ENCODE measurements at regions not wholly inside any gene's neighbourhood (a gene's known extent, or its start where the extent isn't known, plus 50 kb on each side); places are given as distances from the start of the nearest gene placed in this dataset.
A peak's percentile ranks its signal among the peaks of the same experiment; 100 is the strongest.

DNA sequence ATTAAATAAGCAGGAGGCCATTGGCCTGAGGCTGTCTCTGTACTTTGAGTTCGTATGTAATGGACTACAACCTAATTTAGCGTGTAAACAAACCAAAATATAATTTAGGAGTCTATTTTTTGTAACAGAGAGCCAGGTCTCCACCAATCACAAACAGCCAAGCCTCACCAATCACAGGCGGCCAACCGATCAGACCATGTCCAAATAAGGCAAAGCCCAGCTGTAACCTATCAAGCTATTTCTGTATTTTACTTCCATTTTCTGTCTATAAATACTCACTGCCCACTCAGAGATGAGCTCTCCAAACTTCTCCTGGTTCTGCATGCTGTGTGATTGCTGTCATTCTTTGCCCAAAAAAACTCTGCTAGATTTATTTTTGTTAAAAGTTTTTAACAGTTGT is 322.7 kb downstream of the NPIPA8 start:
- ATAC-seq (no peak), DNase-seq (no peak)
- intact Hi-C loops (cut with DNase I, micrococcal nuclease), result no loop called here

DNA sequence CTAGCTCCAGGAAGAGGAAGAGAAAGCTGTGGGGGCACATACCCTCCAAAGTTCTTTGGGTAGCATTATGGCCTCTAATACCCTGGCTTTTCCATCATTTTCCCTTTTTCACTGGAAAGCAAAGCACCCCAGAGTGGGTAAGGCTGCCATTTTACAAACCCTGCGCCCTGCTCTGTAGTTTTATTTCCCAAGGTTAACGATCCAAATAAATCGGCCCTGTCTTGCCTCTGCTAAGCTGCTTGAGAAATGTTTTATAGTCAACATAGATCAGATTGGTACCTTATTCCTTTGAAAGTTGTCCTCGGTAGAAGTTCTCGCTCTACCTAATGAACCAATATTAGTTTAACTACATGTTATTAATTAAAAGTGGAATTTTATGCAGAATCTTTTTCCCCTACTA is 328.2 kb downstream of the NPIPA8 start:
- intact Hi-C loops (cut with DNase I, micrococcal nuclease), result no loop called here
- ATAC-seq (no peak), DNase-seq (no peak)

DNA sequence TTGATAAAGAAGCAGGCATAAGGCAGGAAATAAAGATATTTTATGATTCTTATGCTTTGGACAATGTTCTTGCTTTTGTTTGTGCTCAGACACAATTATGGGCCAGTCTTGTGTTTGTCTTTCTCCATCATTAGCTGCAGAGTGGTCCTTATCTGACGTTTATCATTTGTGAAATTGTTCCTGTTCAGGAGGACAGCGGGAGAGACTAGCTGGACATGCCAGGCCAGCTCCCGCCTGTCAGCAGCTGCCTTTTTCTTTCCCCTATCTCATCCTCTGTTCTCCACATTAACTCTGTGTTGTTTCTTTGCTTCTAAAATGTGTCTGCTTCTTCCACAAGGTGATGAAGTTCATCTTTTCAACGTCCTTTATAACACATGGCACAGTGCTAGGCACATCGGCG is 333.5 kb downstream of the NPIPA8 start:
- no peak for DNase-seq
- no peak for ATAC-seq
- intact Hi-C loops (cut with DNase I, micrococcal nuclease), result no loop called here

DNA sequence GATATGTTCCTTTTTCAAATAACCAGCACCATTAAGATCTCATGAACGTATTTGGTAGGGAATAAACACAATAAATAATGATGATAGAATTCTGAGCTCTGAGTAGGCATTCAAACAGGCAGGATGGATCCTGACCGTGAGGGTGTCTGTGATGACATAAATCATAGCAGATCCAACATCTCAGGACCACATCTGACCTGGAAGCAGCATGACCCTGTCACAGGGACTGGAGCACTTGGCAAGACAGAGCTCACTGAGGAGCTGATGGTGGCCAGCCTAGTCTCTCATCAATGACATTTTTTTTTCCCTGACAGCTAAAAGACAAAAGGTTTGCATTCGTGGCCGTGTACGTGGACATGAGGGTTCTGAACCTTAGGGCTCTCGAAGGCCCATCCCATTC is 337.5 kb downstream of the NPIPA8 start:
- intact Hi-C loops (cut with DNase I, micrococcal nuclease), result no loop called here
- DNase-seq, result no peak
- ATAC-seq, result no peak

DNA sequence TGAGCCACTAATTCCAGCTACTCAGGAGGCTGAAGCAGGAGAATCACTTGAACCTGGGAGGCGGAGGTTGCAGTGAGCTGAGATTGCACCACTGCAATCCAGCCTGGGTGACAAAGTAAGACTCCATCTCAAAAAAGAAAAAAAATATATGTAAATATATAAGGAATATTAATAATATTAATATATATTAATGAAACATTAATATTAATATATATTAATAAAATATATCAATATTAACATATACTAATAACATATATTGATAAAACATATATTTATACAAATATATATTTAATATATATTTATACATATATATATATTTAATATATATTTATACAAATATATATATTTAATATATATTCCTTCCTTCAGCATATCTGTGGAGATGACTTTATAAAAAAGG is 338.0 kb downstream of the NPIPA8 start:
- no peak for ATAC-seq
- intact Hi-C loops (cut with DNase I, micrococcal nuclease), result no loop called here
- DNase-seq, result no peak

DNA sequence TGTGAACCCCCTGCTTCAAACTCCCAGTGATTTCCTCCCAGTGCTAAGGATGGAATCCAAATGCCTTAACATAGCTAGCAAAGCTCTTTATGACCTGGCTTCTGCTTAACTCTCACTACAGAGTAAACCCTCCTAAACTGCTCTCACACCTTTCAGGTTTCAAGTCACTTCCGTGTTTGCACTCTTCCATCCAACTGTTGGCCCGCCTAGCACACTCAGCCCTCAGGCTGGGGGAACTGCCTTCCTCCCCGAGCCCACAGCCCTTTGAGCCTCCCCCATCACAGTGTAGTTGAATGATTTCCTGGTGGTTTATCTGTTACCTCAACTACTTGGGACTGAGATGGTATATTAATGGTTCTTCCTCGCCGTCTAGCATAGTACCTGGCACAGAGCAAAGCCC is 342.5 kb downstream of the NPIPA8 start:
- DNase-seq, result no peak
- ATAC-seq, result peak; percentile 65
- intact Hi-C loops (cut with DNase I, micrococcal nuclease), result no loop called here

DNA sequence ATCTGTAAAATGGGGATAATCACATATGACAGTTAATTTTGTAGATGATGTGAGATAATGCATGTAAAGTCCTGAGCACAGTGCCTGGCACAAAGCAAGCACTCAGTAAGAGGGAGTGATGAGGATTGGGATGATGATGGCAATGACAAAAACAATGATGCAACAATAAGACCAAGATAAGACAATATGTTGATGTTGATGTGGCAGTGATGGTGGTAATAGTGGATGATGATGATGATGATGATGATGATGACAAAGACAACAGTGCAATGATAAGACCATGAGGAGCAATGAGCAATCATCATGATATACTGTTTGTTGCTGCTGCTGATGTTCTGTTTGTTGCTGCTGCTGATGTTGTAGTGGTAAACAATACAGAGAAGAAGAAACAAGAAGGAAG is 344.1 kb downstream of the NPIPA8 start:
- intact Hi-C loops (cut with DNase I, micrococcal nuclease), result no loop called here
- no peak for DNase-seq
- ATAC-seq, result no peak

DNA sequence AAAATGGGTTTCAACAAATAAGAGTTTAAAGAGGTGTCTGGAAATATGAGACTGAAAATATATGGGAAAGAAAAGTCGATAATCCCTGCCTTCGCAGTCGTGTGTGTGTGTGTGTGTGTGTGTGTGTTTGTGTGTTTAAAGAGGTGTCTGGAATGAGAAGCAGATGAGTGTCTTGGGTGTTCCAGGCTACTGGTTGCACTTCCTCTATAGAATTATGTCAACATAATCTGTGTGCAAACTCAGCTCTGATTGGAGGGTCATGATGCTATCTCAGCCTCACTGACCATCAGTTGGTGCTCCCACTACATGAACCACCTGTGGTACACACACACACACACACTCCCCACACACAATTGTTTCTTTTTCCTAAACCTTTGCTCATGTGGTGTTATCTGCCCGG is 347.3 kb downstream of the NPIPA8 start:
- intact Hi-C loops (cut with DNase I, micrococcal nuclease), result no loop called here
- ATAC-seq, result no peak

DNA sequence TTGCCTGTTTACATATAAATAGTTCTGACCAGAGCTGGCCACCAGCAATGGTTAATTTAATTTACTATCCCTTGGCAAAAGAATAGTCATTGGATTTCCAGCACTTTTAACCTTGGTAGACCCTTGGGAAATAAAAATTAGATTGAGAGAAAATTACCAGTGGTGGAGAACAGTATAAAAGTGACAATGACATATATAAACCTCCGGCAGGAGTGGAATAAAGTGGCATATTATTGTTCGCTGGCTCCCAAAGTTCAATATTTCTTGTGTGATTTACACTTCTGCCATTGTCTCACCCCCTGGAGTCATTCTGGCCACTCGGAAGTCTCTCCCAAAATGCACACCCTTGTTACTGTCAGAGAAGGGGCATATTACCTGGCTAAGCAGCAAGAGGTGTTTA is 347.7 kb downstream of the NPIPA8 start:
- intact Hi-C loops (cut with DNase I, micrococcal nuclease), result no loop called here
- no peak for ATAC-seq
- no peak for DNase-seq

More for the DNA sequence above, 347.3 kb downstream of the NPIPA8 start:
- no peak for DNase-seq

DNA sequence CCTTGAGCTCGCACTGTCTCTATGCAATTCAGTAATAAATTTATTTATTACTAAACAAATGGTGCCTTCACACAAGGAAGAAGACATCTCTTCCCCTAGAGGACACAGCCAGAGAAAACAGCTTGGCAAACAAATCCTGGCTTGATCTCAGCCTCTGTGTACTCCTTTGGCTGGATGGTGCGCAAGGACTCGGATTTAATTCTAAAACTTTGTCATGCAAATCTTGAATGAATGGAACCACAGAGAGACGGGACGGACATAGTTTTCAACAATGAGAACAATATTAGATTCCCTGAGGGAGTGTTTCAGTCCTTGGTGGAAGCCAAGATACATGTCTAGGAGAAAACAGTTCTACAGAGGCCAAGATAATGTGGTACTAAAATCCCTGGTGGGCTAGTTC is 349.5 kb downstream of the NPIPA8 start:
- intact Hi-C loops (cut with DNase I, micrococcal nuclease), result no loop called here

DNA sequence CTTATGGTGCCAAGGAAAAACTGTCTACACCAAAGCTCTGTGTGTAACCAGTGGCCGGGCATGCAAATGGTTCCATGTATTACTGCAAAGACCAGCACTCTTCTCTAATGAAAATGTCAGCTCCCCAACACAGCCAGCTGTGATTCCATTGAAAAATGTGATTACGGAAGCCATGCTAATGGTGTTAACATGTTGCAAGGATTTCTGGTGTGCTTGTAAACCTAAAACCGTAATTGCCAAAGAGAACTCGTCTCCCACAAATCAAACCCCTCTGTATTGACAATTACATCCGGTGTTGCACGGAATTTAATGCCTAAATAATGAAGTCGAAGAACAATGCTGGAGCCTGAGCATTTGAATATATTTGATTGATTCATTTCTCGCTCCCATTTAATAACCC is 351.7 kb downstream of the NPIPA8 start:
- intact Hi-C loops (cut with DNase I, micrococcal nuclease), result no loop called here
- no peak for DNase-seq

More for the DNA sequence above, 349.5 kb downstream of the NPIPA8 start:
- no peak for DNase-seq
- ATAC-seq, result no peak

DNA sequence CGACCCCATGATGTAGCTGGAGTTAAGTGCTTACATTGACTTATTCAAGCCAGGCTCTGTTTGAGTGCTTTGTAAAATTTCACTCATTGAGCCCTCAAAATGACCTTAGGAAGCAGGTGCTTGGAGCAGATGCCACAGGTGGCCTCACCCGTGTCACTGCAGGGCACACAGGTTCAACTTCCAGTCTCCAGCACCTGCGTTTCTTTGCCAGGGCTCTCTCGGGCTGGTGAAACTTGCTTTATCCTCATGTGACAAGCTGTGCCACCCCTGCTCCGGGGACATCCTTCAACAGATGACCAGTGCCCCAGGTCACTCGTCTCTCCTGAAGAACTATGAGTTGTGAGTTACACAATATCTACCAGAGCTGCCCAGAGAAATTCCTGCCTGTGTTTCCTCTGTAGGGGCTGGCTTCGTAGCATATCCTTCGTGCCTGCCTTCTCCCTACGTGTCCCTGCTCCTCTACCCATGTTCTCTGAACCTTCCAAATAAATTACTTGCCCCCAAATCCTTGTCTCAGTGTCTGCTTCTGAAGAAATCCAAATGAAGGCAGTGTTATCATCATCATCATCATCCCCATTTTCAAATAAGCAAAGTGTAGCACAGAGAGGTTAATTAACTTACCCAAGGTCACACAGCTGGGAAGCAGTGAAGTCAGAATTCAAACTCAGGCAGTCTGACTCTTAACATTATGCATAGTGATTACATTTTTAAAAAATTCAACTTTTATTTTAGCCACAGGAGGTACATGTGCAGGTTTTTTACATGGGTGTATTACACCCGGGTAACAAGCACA is 352.5 kb downstream of the NPIPA8 start:
- intact Hi-C loops (cut with DNase I, micrococcal nuclease), result no loop called here
- DNase-seq (no peak), ATAC-seq (no peak)

More for the DNA sequence above, 351.7 kb downstream of the NPIPA8 start:
- ATAC-seq, result no peak

DNA sequence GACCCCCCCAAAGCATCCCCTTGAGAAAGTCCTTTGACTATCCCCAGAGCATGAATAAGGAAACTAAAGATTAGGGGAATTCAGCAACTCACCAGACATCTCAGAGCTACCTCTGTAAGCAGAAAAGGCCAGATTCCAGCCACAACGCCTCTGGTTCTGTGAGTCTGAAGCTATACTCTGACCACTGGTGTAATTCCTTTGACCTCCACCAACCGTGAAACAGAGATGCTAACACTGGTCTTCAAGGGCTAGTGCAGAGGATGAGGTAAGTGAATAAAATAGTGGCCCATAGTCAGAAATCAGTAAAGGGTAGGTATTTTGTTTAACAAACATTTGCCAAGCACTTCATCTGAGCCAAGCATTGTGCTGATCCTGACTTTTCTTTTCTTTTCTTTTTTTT is 353.4 kb downstream of the NPIPA8 start:
- ATAC-seq (no peak), DNase-seq (no peak)
- intact Hi-C loops (cut with DNase I, micrococcal nuclease), result no loop called here

DNA sequence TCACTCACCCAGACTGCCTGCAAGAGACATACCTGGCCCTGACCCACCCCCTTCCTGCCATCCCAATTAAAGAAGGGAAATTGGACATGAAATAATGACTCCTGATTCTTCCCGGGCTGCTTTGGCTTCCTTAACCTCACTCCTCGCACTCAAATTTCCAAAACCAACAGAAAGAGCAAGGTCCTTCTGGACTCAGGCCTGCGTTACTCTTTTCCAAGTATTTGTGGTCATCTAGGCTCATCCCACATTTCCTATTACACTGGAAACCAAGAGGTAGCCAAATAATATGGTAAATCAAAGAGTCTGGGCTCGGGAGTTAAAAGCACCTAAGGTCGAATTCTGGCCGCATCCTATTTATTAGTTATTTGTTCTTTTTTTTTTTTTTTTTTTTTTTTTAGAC is 359.3 kb downstream of the NPIPA8 start:
- intact Hi-C loops (cut with DNase I, micrococcal nuclease), result no loop called here
- ATAC-seq (no peak), DNase-seq (no peak)

DNA sequence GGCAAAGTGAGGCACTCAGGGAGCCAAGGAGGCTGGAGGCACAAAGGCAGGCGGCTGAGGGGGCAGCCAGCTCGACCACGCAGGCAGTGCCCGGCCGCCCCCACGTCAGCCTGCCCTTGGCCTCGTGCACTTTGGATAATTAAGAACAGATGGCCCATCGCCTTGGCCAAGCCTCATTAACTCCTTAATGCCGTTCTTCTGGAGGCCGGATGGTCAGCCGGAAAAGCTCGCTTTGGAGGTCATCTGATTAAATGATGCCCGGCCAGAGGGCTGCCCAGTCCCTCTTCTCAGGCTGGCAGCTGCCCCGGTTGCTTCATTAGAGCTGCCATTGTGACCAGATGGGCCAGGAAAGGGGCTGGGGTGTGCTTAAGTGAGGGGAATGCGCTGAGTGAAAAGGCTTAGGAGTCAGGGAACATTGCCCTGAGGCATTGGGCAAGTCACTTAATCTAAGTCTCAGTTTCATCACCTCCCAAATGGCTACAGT is 364.0 kb downstream of the NPIPA8 start:
- ATAC-seq (no peak), DNase-seq (no peak)

DNA sequence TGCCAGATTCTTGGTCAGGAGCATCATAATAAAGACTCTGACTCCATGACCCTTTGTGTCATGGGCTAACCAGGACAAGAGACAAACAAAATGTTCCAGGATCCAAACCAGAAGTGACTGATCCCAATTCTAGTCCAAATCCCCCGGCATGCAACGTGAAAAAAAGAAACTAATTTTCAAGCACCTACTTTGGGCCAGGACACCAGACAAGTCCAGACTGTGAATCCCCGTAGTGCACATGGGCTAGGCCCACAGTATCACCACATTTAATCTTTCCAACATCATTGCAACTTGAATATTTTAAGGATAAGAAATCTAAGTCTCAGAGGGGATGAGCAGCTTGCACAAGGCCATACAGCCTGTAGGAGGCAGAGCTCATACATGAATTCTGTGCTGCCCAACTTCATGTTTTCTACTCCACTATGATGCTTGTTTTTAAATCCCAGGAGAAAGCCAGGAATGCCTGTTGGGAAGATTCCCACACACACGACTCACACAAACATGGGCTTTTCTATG is 365.7 kb downstream of the NPIPA8 start:
- DNase-seq, result no peak
- intact Hi-C loops (cut with DNase I, micrococcal nuclease), result no loop called here
- peak; percentile 50 for ATAC-seq

More for the DNA sequence above, 364.0 kb downstream of the NPIPA8 start:
- intact Hi-C loops (cut with DNase I, micrococcal nuclease), result no loop called here

DNA sequence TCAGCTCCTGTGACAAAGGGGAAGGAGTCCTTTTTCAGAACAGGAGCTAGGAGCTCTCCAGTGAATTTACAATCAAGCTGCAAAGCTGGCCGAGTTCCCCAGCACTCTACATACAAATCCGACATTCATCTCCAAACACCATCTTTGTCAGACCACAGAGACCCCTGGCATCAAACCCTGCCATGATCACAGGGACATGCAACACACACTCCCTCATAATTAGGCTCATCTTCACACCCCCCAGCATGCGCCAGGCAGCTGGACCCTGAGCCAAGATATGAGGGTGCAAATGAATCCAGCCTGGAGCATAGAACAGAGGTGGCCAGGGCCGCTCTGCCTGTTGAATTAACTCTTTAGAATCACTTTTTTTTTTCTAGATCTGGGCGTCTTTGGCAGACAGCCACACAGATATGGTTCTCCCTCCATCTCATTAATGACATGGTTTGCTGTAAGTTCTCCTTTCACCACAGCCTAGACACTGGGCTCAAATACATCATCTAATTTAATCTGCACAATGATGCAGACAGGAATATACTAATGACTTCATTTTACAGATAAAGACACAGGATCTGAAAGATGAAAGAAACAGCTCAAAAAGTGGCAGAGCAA is 366.3 kb downstream of the NPIPA8 start:
- ATAC-seq (no peak), DNase-seq (no peak)
- intact Hi-C loops (cut with DNase I, micrococcal nuclease), result no loop called here

DNA sequence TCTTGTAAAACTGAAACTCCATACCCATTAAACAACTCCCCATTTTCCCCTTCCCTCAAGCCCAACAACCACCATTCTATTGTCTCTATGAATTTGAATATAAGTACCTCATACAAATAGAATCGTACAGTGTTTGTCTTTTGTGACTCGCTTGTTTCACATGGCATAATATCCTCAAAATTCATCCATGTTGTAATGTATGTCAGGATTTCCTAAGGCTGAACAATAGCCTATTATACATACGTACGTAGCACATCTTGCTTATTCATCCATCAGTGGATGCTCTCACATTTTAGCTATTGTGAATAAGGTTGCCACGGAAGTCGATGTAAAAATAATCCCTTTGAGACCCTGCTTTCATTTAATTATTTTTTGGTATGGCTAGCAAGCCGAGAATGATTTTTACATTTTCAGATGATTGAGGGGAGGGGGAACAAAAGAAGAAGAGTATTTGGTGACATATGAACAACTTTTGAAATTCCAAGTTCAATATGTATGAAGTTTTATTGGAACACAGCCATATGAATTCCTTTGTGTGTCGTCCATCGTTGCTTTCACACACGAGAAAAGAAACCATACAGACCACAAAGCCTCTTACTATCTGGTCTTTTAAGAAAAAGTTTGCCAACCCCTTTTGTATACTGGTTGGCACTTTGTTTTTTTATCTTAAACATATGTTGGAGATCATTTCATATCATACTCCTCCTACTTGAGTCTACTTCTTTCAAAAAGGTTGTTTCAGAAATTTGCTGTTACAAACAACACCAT is 371.2 kb downstream of the NPIPA8 start:
- DNase-seq (no peak), ATAC-seq (no peak)

DNA sequence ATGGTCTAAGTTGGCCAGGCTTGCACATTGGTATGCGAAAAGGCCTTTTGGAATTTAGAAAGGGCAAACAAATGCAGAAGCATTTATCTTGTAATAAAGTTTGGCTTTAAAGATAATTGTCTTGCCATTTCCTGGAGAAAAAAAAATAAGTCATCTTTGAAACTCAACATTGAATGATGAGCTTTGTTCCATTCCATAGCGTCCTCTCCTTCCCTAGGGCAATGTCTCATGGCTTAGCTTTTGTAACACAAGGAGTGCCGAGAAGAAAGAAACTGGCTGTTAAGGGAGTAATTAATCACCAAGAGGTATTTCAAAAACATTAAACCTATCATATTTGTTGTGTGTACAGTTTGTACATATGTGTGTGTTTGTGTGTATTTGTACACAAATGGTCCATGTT is 372.3 kb downstream of the NPIPA8 start:
- intact Hi-C loops (cut with DNase I, micrococcal nuclease), result no loop called here
- ATAC-seq (no peak), DNase-seq (no peak)

More for the DNA sequence above, 371.2 kb downstream of the NPIPA8 start:
- intact Hi-C loops (cut with DNase I, micrococcal nuclease), result no loop called here

All from left colon (tissue), 2 donors.